Neuronal stem cell (in vitro differentiated cells): ENCODE measurements at regions not wholly inside any gene's neighbourhood (a gene's known extent, or its start where the extent isn't known, plus 50 kb on each side); places are given as distances from the start of the nearest gene placed in this dataset.

ENCODE experiments used
- DNase-seq: peaks from one replicate; pipeline ENCODE4 v3.0.0-alpha.2; 2013; ENCODE audit warnings: low spot score
- H2AFZ ChIP-seq: one replicate; pipeline ENCODE4 v1.6.1; 2013; ENCODE audit warnings: mild to moderate bottlenecking, low read length, inconsistent platforms
- H2AK5ac ChIP-seq: 2 replicates; pipeline ENCODE4 v1.6.1; 2013; ENCODE audit warnings: low read depth, mild to moderate bottlenecking, inconsistent platforms, low read length, moderate library complexity, mixed read lengths
- H2BK120ac ChIP-seq: 2 replicates; pipeline ENCODE4 v1.6.1; 2013; ENCODE audit warnings: low read depth, mild to moderate bottlenecking, inconsistent platforms, low read length, moderate library complexity, mixed read lengths
- H2BK12ac ChIP-seq: one replicate; pipeline ENCODE4 v1.6.1; 2013; ENCODE audit warnings: low read length, inconsistent platforms
- H2BK15ac ChIP-seq: 2 replicates; pipeline ENCODE4 v1.6.1; 2013; ENCODE audit warnings: mild to moderate bottlenecking, low read length, inconsistent platforms, mixed read lengths
- H2BK5ac ChIP-seq: one replicate; pipeline ENCODE4 v1.6.1; 2013; ENCODE audit warnings: inconsistent platforms, mild to moderate bottlenecking, low read length, moderate library complexity
- H3K14ac ChIP-seq: one replicate; pipeline ENCODE4 v1.6.1; 2013; ENCODE audit warnings: low read length, inconsistent platforms
- H3K18ac ChIP-seq: 2 replicates; pipeline ENCODE4 v1.6.1; 2013; ENCODE audit warnings: low read length, inconsistent platforms
- H3K23ac ChIP-seq: 2 replicates; pipeline ENCODE4 v1.6.1; 2013; ENCODE audit warnings: low read depth, mild to moderate bottlenecking, mixed read lengths, low read length, inconsistent platforms; ENCODE audit not compliant: poor library complexity
- H3K27ac ChIP-seq: replicated peaks from 3 replicates; pipeline ENCODE4 v1.5.1; 2013; ENCODE audit warnings: low read length, inconsistent platforms
- H3K27me3 ChIP-seq, 3 experiments: 2 replicates each; pipeline ENCODE4 v1.6.1; 2013; ENCODE audit warnings: low read length in 3 of 3, mild to moderate bottlenecking in 2 of 3, inconsistent platforms in 1 of 3, low read depth in 1 of 3, mixed read lengths in 1 of 3, moderate library complexity in 1 of 3; ENCODE audit not compliant: control insufficient read depth in 3 of 3, insufficient read depth in 3 of 3
- H3K36me3 ChIP-seq, 2 donors: replicated peaks in 1 of 2; 2 replicates each; pipeline ENCODE4 v1.6.1; 2013; ENCODE audit warnings: low read length in 2 of 2; ENCODE audit not compliant: control insufficient read depth in 2 of 2, insufficient read depth in 2 of 2
- H3K4ac ChIP-seq: 2 replicates; pipeline ENCODE4 v1.6.1; 2013; ENCODE audit warnings: inconsistent platforms, mild to moderate bottlenecking, low read length, moderate library complexity
- H3K4me1 ChIP-seq, 2 donors: 1 replicate in 1 of 2; 2 replicates in 1 of 2; pipeline ENCODE4 v1.6.1; 2013; ENCODE audit warnings: low read length in 2 of 2, low read depth in 1 of 2; ENCODE audit not compliant: control insufficient read depth in 2 of 2, insufficient read depth in 1 of 2
- H3K4me2 ChIP-seq: one replicate; pipeline ENCODE4 v1.6.1; 2013; ENCODE audit warnings: mild to moderate bottlenecking, low read length, inconsistent platforms; ENCODE audit not compliant: insufficient read depth, poor library complexity, severe bottlenecking
- H3K4me3 ChIP-seq, 2 donors: 2 replicates each; pipeline ENCODE4 v1.5.1; 2013; ENCODE audit warnings: low read length in 2 of 2, mild to moderate bottlenecking in 2 of 2, inconsistent platforms in 1 of 2, moderate library complexity in 1 of 2
- H3K79me1 ChIP-seq: one replicate; pipeline ENCODE4 v1.6.1; 2013; ENCODE audit warnings: low read depth, mild to moderate bottlenecking, inconsistent platforms, low read length, moderate library complexity
- H3K9ac ChIP-seq: one replicate; pipeline ENCODE4 v1.6.1; 2013; ENCODE audit warnings: mild to moderate bottlenecking, low read depth, low read length, inconsistent platforms; ENCODE audit not compliant: poor library complexity
- H3K9me3 ChIP-seq, 2 donors: replicated peaks in 1 of 2; 2 replicates each; pipeline versions ENCODE3 to v1.6.1; 2013; ENCODE audit warnings: low read length in 2 of 2, mild to moderate bottlenecking in 2 of 2, inconsistent platforms in 1 of 2, low read depth in 1 of 2, mixed read lengths in 1 of 2, moderate library complexity in 1 of 2; ENCODE audit not compliant: control insufficient read depth in 2 of 2, insufficient read depth in 1 of 2
- H4K8ac ChIP-seq: one replicate; pipeline ENCODE4 v1.6.1; 2013; ENCODE audit warnings: low read depth, mild to moderate bottlenecking, inconsistent platforms, low read length, moderate library complexity
- H4K91ac ChIP-seq: one replicate; pipeline ENCODE4 v1.6.1; 2013; ENCODE audit warnings: low read length, low read depth, mild to moderate bottlenecking, inconsistent platforms; ENCODE audit not compliant: poor library complexity
- WGBS, 2 donors: extraction: QIAGEN DNeasy Blood & Tissue Kit; methylation state at CpG; one replicate each; pipeline ENCODE4 v1.1.7; 2013; ENCODE audit warnings: missing lambda C conversion rate in 2 of 2, mixed read lengths in 1 of 2; ENCODE audit not compliant: insufficient read length in 2 of 2, insufficient replicate concordance in 1 of 2; ENCODE audit errors: extremely low coverage in 2 of 2; 5-methylcytosine and 5-hydroxymethylcytosine counted together

- no peak overlapping the region for H2AK5ac ChIP-seq
- H3K4me1 ChIP-seq = no peaks in the 10 kb centered on the region
- no peak for DNase-seq
- H3K23ac ChIP-seq = no peak overlapping the region
- H3K4me3 ChIP-seq = no peak overlapping the region
- no peaks in the 10 kb centered on the region for H3K9me3 ChIP-seq
- no peaks in the 10 kb centered on the region for H3K79me1 ChIP-seq
- no peak overlapping the region for H3K4me2 ChIP-seq
- no peak overlapping the region for H2BK120ac ChIP-seq
- H3K4ac ChIP-seq = no peak overlapping the region
- H2BK15ac ChIP-seq = no peak overlapping the region
- no peak overlapping the region for H4K91ac ChIP-seq
- no peak overlapping the region for H2BK12ac ChIP-seq
- no peak overlapping the region for H3K14ac ChIP-seq
- no peaks in the 10 kb centered on the region for H3K36me3 ChIP-seq
- no peak overlapping the region for H4K8ac ChIP-seq
- H3K18ac ChIP-seq = no peak overlapping the region
- H2BK5ac ChIP-seq = no peak overlapping the region
- no peak overlapping the region for H3K27ac ChIP-seq
- H3K9ac ChIP-seq = no peak overlapping the region
- WGBS, 2 donors = no CpG with 5 or more reads among the region's 1 CpG
- peaks cover 0 to 2% (median 0%) of the 10 kb centered on the region in 3 experiments for H3K27me3 ChIP-seq
- H2AFZ ChIP-seq = no peak overlapping the region
Measured at GRCh38 chrX:112313201-112313600, 230.6 kb upstream of the TRPC5 start.

GRCh38 chrX:112306027-112306426 is 223.5 kb upstream of the TRPC5 start:
- Histone ChIP-seq H2AK5ac (no peak overlapping the region), H2BK12ac (no peak overlapping the region), H3K36me3 (no peaks in the 10 kb centered on the region), H3K4me3 (no peak overlapping the region), H4K8ac (no peak overlapping the region), H3K27me3 (no peaks in the 10 kb centered on the region), H3K4me2 (no peak overlapping the region), H3K27ac (no peak overlapping the region), H3K14ac (no peak overlapping the region), H2BK120ac (no peak overlapping the region), H3K18ac (no peak overlapping the region), H3K4me1 (no peaks in the 10 kb centered on the region), H3K79me1 (no peaks in the 10 kb centered on the region), H3K9ac (no peak overlapping the region), H4K91ac (no peak overlapping the region), H2AFZ (no peak overlapping the region), H3K23ac (no peak overlapping the region), H2BK5ac (no peak overlapping the region), H3K9me3 (no peaks in the 10 kb centered on the region), H3K4ac (no peak overlapping the region), H2BK15ac (no peak overlapping the region)
- WGBS, 2 donors = no CpG with 5 or more reads among the region's 3 CpGs
- no peak for DNase-seq

GRCh38 chrX:112279940-112280339 is 197.4 kb upstream of the TRPC5 start:
- Histone ChIP-seq H4K8ac (no peak overlapping the region), H3K4me3 (no peak overlapping the region), H2AFZ (no peak overlapping the region), H3K14ac (no peak overlapping the region), H2BK120ac (no peak overlapping the region), H3K4me2 (no peak overlapping the region), H2BK12ac (no peak overlapping the region), H3K79me1 (no peaks in the 10 kb centered on the region), H3K27me3 (peaks cover 0 to 12% (median 0%) of the 10 kb centered on the region in 3 experiments), H3K4me1 (no peaks in the 10 kb centered on the region), H4K91ac (no peak overlapping the region), H3K9me3 (no peaks in the 10 kb centered on the region), H3K23ac (no peak overlapping the region), H3K9ac (no peak overlapping the region), H2AK5ac (no peak overlapping the region), H2BK15ac (no peak overlapping the region), H3K18ac (no peak overlapping the region), H3K4ac (no peak overlapping the region), H3K36me3 (no peaks in the 10 kb centered on the region), H3K27ac (no peak overlapping the region), H2BK5ac (no peak overlapping the region)
- DNase-seq = no peak
- no CpG with 5 or more reads among the region's 1 CpG for WGBS, 2 donors

- H3K9ac ChIP-seq = no peak overlapping the region
- H3K4me3 ChIP-seq = no peak overlapping the region
- no CpG with 5 or more reads among the region's 2 CpGs for WGBS, 2 donors
- H2BK120ac ChIP-seq = no peak overlapping the region
- H3K27me3 ChIP-seq = no peaks in the 10 kb centered on the region
- no peak overlapping the region for H3K4me2 ChIP-seq
- no peak overlapping the region for H2BK15ac ChIP-seq
- no peak overlapping the region for H2AK5ac ChIP-seq
- no peak overlapping the region for H3K23ac ChIP-seq
- peak; percentile 3 for DNase-seq
- no peak overlapping the region for H2BK12ac ChIP-seq
- H4K8ac ChIP-seq = no peak overlapping the region
- peaks cover 0 to 4% of the 10 kb centered on the region in 2 donors for H3K4me1 ChIP-seq
- no peaks in the 10 kb centered on the region for H3K79me1 ChIP-seq
- H3K27ac ChIP-seq = no peak overlapping the region
- no peak overlapping the region for H3K14ac ChIP-seq
- H4K91ac ChIP-seq = no peak overlapping the region
- H3K9me3 ChIP-seq = no peaks in the 10 kb centered on the region
- no peaks in the 10 kb centered on the region for H3K36me3 ChIP-seq
- H3K4ac ChIP-seq = no peak overlapping the region
- no peak overlapping the region for H2AFZ ChIP-seq
- H3K18ac ChIP-seq = no peak overlapping the region
- H2BK5ac ChIP-seq = no peak overlapping the region
Measured at GRCh38 chrX:112270991-112271390, 188.4 kb upstream of the TRPC5 start.
